HCT116 (cell line): ENCODE measurements at regions not wholly inside any gene's neighbourhood (a gene's known extent, or its start where the extent isn't known, plus 50 kb on each side); places are given as distances from the start of the nearest gene placed in this dataset.

Experiments
- ATAC-seq: fragments of 200-7000 bp; cut with Tn5 transposase; 2 replicates; pipeline ENCODE4 v1.9.1; 2020; ENCODE audit warnings: mild to moderate bottlenecking, moderate library complexity
- BruUV-seq: library from RNA; stranded (reverse); fragments of 400-500 nt; replicated peaks from 2 replicates; lab custom pipeline; 2021; lab: Mats Ljungman, UMichigan
- CTCF ChIA-PET: fragments of 300-600 bp; sonication (Branson Sonifier 250); formaldehyde crosslinking; loops from one replicate; lab custom pipeline; 2021; ENCODE audit warnings: antibody characterized with exemption; lab: Charles Lee
- POLR2A ChIA-PET: fragments of 300-600, 350-600 bp; sonication (Branson Sonifier 250); formaldehyde crosslinking; loops from one replicate; lab custom pipeline; 2021; ENCODE audit warnings: antibody characterized with exemption; lab: Charles Lee
- RAD21 ChIA-PET, 2 experiments: fragments of 300-600 bp; sonication (Branson Sonifier 250); formaldehyde crosslinking; loops; one replicate each; lab custom pipeline; 2023; ENCODE audit warnings: low total read pairs in 2 of 2; ENCODE audit not compliant: uncharacterized antibody in 2 of 2, unreplicated experiment in 2 of 2, low non-redundant PET in 1 of 2; lab: Charles Lee
- DNase-seq: peaks from one replicate; pipeline ENCODE4 v3.0.0-alpha.2; 2010; ENCODE audit warnings: low read depth, low spot score
- H2AFZ ChIP-seq: fragments of 200-600 bp; shearing (Covaris generic), sonication (generic); 2 replicates; pipeline ENCODE4 v1.6.1; 2017; ENCODE audit warnings: low read depth, mixed run types, mixed read lengths, antibody characterized with exemption, low read length; ENCODE audit not compliant: poor library complexity, severe bottlenecking
- H3K27ac ChIP-seq: 2 replicates; pipeline ENCODE4 v1.5.1; 2012; ENCODE audit warnings: low read depth, low read length
- H3K27me3 ChIP-seq: fragments of 200-600 bp; sonication (generic); 2 replicates; pipeline ENCODE4 v1.6.1; 2016; ENCODE audit warnings: mixed run types, low read length, mixed read lengths; ENCODE audit not compliant: insufficient read depth
- H3K36me3 ChIP-seq, 2 experiments: fragments of 200-500 bp in 1 of 2; fragments of 200-600 bp in 1 of 2; sonication (Bioruptor generic) in 1 of 2; sonication (generic) in 1 of 2; 2 replicates each; pipeline versions ENCODE4 v1.5.1 to v1.6.1; 2014 to 2016; ENCODE audit warnings: low read length in 2 of 2, inconsistent platforms in 1 of 2, mixed read lengths in 1 of 2, mixed run types in 1 of 2; ENCODE audit not compliant: insufficient read depth in 2 of 2, control insufficient read depth in 1 of 2
- H3K4me1 ChIP-seq, 2 experiments: fragments of 200-600 bp in 1 of 2; sonication (generic) in 1 of 2; 2 replicates each; pipeline versions ENCODE4 v1.5.1 to v1.6.1; 2012 to 2017; ENCODE audit warnings: low read length in 2 of 2, inconsistent platforms in 1 of 2, mild to moderate bottlenecking in 1 of 2, mixed read lengths in 1 of 2, mixed run types in 1 of 2, moderate library complexity in 1 of 2; ENCODE audit not compliant: insufficient read depth in 2 of 2, control insufficient read depth in 1 of 2
- H3K4me2 ChIP-seq: fragments of 200-600 bp; sonication (generic); 2 replicates; pipeline ENCODE4 v1.6.1; 2017; ENCODE audit warnings: mixed run types, low read length, mixed read lengths
- H3K4me3 ChIP-seq, 2 experiments: fragments of 200-600 bp in 1 of 2; sonication (generic) in 1 of 2; replicated peaks in 1 of 2; 2 replicates each; pipeline ENCODE4 v1.5.1; 2011 to 2016; ENCODE audit warnings: low read length in 2 of 2, control low read depth in 1 of 2, low read depth in 1 of 2, mild to moderate bottlenecking in 1 of 2, mixed read lengths in 1 of 2, mixed run types in 1 of 2
- H3K79me2 ChIP-seq: fragments of 200-600 bp; sonication (generic); 2 replicates; pipeline ENCODE4 v1.6.1; 2017; ENCODE audit warnings: mild to moderate bottlenecking, mixed run types, low read length, moderate library complexity, mixed read lengths; ENCODE audit not compliant: insufficient read depth
- H3K9ac ChIP-seq: fragments of 200-600 bp; sonication (generic); 2 replicates; pipeline ENCODE4 v1.6.1; 2016; ENCODE audit warnings: low read length, mixed read lengths
- H3K9me2 ChIP-seq: fragments of 200-600 bp; sonication (generic), shearing (Covaris generic); 2 replicates; pipeline ENCODE4 v1.6.1; 2017; ENCODE audit warnings: mixed run types, mild to moderate bottlenecking, moderate library complexity; ENCODE audit not compliant: insufficient read depth
- H3K9me3 ChIP-seq, 2 experiments: fragments of 200-500 bp in 1 of 2; fragments of 200-600 bp in 1 of 2; sonication (Bioruptor generic) in 1 of 2; sonication (generic) in 1 of 2; 2 replicates each; pipeline ENCODE4 v1.6.1; 2014 to 2017; ENCODE audit warnings: low read length in 2 of 2, mixed read lengths in 2 of 2, inconsistent platforms in 1 of 2, low read depth in 1 of 2, mild to moderate bottlenecking in 1 of 2, mixed run types in 1 of 2, moderate library complexity in 1 of 2; ENCODE audit not compliant: control insufficient read depth in 1 of 2, insufficient read depth in 1 of 2
- H4K20me1 ChIP-seq: fragments of 200-600 bp; sonication (generic), shearing (Covaris generic); 2 replicates; pipeline ENCODE4 v1.6.1; 2017; ENCODE audit warnings: mixed run types, mild to moderate bottlenecking, moderate library complexity; ENCODE audit not compliant: insufficient read depth
- EGR1 ChIP-seq: IDR thresholded peaks from 2 replicates; pipeline ENCODE4 v1.6.1; 2012; ENCODE audit warnings: low read depth
- FOSL1 ChIP-seq: IDR thresholded peaks from 2 replicates; pipeline ENCODE4 v1.6.1; 2012; ENCODE audit warnings: low read depth
- JUND ChIP-seq: IDR thresholded peaks from 2 replicates; pipeline ENCODE4 v1.6.1; 2012
- POLR2AphosphoS5 ChIP-seq: IDR thresholded peaks from 2 replicates; pipeline ENCODE4 v1.6.1; 2011; ENCODE audit warnings: mild to moderate bottlenecking, low read depth, low read length, moderate library complexity
- TCF7L2 ChIP-seq: IDR thresholded peaks from 2 replicates; pipeline ENCODE4 v1.7.0; 2011; ENCODE audit warnings: borderline replicate concordance, inconsistent platforms; ENCODE audit not compliant: insufficient read depth, insufficient read length; ENCODE audit errors: extremely low read depth
- ZFX ChIP-seq: fragments of 450-650 bp; IDR thresholded peaks from 2 replicates; pipeline ENCODE4 v1.6.1; 2017
- intact Hi-C: fragments of 100-400 bp; cut with micrococcal nuclease; formaldehyde crosslinking; loops from 2 replicates; pipeline ENCODE4 v1.10.0; 2022

GRCh38 chr12:64946132-64946829 is 121.8 kb downstream of the TBC1D30 start:
- no peak for TF ChIP-seq ZFX
- no peak for TF ChIP-seq EGR1
- no peak for TF ChIP-seq POLR2AphosphoS5
- no peak for TF ChIP-seq JUND
- no peak for TF ChIP-seq TCF7L2
- TF ChIP-seq, all 23 proteins: peak for 0
- Histone ChIP-seq H3K4me3 (no peak overlapping the region), H3K4me2 (no peak overlapping the region), H3K27me3 (no peaks in the 10 kb centered on the region), H4K20me1 (no peaks in the 10 kb centered on the region), H3K27ac (no peak overlapping the region), H3K79me2 (no peaks in the 10 kb centered on the region), H2AFZ (no peak overlapping the region), H3K4me1 (no peaks in the 10 kb centered on the region), H3K9me2 (no peaks in the 10 kb centered on the region), H3K9me3 (no peaks in the 10 kb centered on the region), H3K36me3 (no peaks in the 10 kb centered on the region), H3K9ac (no peak overlapping the region)
- no peak for ATAC-seq
- CTCF ChIA-PET, result no interaction called here
- POLR2A ChIA-PET, result no interaction called here
- intact Hi-C loops, result no loop called here
- RAD21 ChIA-PET, result no interaction called here
- BruUV-seq, result no TSS peak
- DNase-seq, result no peak

GRCh38 chr12:64950711-64951298 is 126.4 kb downstream of the TBC1D30 start:
- Histone ChIP-seq H4K20me1 (no peaks in the 10 kb centered on the region), H3K27me3 (no peaks in the 10 kb centered on the region), H2AFZ (no peak overlapping the region), H3K36me3 (no peaks in the 10 kb centered on the region), H3K9ac (no peak overlapping the region), H3K4me3 (no peak overlapping the region), H3K79me2 (no peaks in the 10 kb centered on the region), H3K4me1 (no peaks in the 10 kb centered on the region), H3K27ac (no peak overlapping the region), H3K4me2 (no peak overlapping the region), H3K9me2 (no peaks in the 10 kb centered on the region), H3K9me3 (no peaks in the 10 kb centered on the region)
- intact Hi-C loops, result no loop called here
- ChIA-PET CTCF (no interaction called here), POLR2A (no interaction called here), RAD21 (no interaction called here)
- ATAC-seq (no peak), DNase-seq (no peak)
- no TSS peak for BruUV-seq
- TF ChIP-seq TCF7L2 (no peak), FOSL1 (no peak)
